PC-9 (cell line): ENCODE measurements at regions not wholly inside any gene's neighbourhood (a gene's known extent, or its start where the extent isn't known, plus 50 kb on each side); places are given as distances from the start of the nearest gene placed in this dataset.

Experiments used
- BruUV-seq: library from RNA; stranded (reverse); fragments of 400-500 nt; replicated peaks from 2 replicates; lab custom pipeline; 2021; lab: Mats Ljungman, UMichigan
- CTCF ChIA-PET: fragments of 300-600 bp; sonication (Branson Sonifier 250); formaldehyde crosslinking; loops from one replicate; lab custom pipeline; 2022; ENCODE audit warnings: antibody characterized with exemption; lab: Charles Lee
- POLR2A ChIA-PET: fragments of 300-600 bp; sonication (Branson Sonifier 250); formaldehyde crosslinking; loops from one replicate; lab custom pipeline; 2022; ENCODE audit warnings: antibody characterized with exemption; ENCODE audit not compliant: unreplicated experiment; lab: Charles Lee
- DNase-seq, 2 experiments: peaks; one replicate each; pipeline versions ENCODE4 v3.0.0 to v3.0.0-alpha.2; 2015 to 2022; ENCODE audit warnings: mixed read lengths in 1 of 2
- H2AFZ ChIP-seq: fragments of 200-600 bp; sonication (generic); 2 replicates; pipeline ENCODE4 v1.8.1; 2017; ENCODE audit warnings: antibody characterized with exemption
- H3F3A ChIP-seq: fragments of 200-600 bp; sonication (generic); 2 replicates; pipeline ENCODE4 v1.8.1; 2017; ENCODE audit warnings: antibody characterized with exemption, mild to moderate bottlenecking, low read depth; ENCODE audit not compliant: insufficient read depth
- H3K27ac ChIP-seq: fragments of 200-600 bp; sonication (generic); 2 replicates; pipeline ENCODE4 v1.6.1; 2016; ENCODE audit warnings: mixed run types
- H3K27me3 ChIP-seq: fragments of 200-600 bp; sonication (generic); 2 replicates; pipeline ENCODE4 v1.6.1; 2016; ENCODE audit warnings: low read depth, mixed run types; ENCODE audit not compliant: insufficient read depth
- H3K36me3 ChIP-seq: fragments of 200-600 bp; sonication (generic); 2 replicates; pipeline ENCODE4 v1.6.1; 2016; ENCODE audit warnings: low read depth, mixed run types
- H3K4me1 ChIP-seq: fragments of 200-600 bp; sonication (generic); replicated peaks from 2 replicates; pipeline ENCODE4 v1.6.1; 2016; ENCODE audit warnings: mixed run types; ENCODE audit not compliant: insufficient read depth
- H3K4me2 ChIP-seq: fragments of 200-600 bp; sonication (generic); 2 replicates; pipeline ENCODE4 v1.6.1; 2017; ENCODE audit warnings: mixed run types
- H3K4me3 ChIP-seq: fragments of 200-600 bp; sonication (generic); 2 replicates; pipeline ENCODE4 v1.6.1; 2016; ENCODE audit warnings: mixed run types
- H3K79me2 ChIP-seq: fragments of 200-600 bp; sonication (generic); 2 replicates; pipeline ENCODE4 v1.6.1; 2017; ENCODE audit warnings: low read depth, mixed run types
- H3K9me2 ChIP-seq: fragments of 200-600 bp; sonication (generic); 2 replicates; pipeline ENCODE4 v1.8.1; 2017; ENCODE audit warnings: mild to moderate bottlenecking; ENCODE audit not compliant: insufficient read depth
- H3K9me3 ChIP-seq: fragments of 200-600 bp; sonication (generic); 2 replicates; pipeline ENCODE4 v1.8.1; 2016; ENCODE audit warnings: low read depth; ENCODE audit not compliant: insufficient read depth
- H4K20me1 ChIP-seq: fragments of 200-600 bp; sonication (generic); 2 replicates; pipeline ENCODE4 v1.8.1; 2017; ENCODE audit not compliant: insufficient read depth
- CTCF ChIP-seq: fragments of 200-600 bp; sonication (generic); conservative IDR thresholded peaks from 2 replicates; pipeline ENCODE4 v1.6.1; 2017; ENCODE audit warnings: mixed run types, antibody characterized with exemption, mild to moderate bottlenecking, moderate library complexity
- EZH2 ChIP-seq: fragments of 200-600 bp; sonication (generic); IDR thresholded peaks from 2 replicates; pipeline ENCODE4 v1.8.0; 2017; ENCODE audit warnings: antibody characterized with exemption, low read depth
- intact Hi-C: fragments of 100-400 bp; cut with micrococcal nuclease; formaldehyde crosslinking; loops from one replicate; pipeline ENCODE4 v1.10.0; 2022; ENCODE audit not compliant: unreplicated experiment

GRCh38 chr13:40290758-40291157 lies 375.7 kb downstream of the FOXO1 start:
- H3K4me3 ChIP-seq, result no peak overlapping the region
- TF ChIP-seq CTCF, result no peak
- TF ChIP-seq EZH2, result no peak
- no peaks in the 10 kb centered on the region for H3K36me3 ChIP-seq
- no peak overlapping the region for H3K4me2 ChIP-seq
- ChIA-PET POLR2A (no interaction called here), CTCF (no interaction called here)
- no peaks in the 10 kb centered on the region for H3K79me2 ChIP-seq
- BruUV-seq, result no TSS peak
- no peaks in the 10 kb centered on the region for H3F3A ChIP-seq
- no peak overlapping the region for H3K27ac ChIP-seq
- H3K4me1 ChIP-seq, result no peaks in the 10 kb centered on the region
- H3K9me2 ChIP-seq, result no peaks in the 10 kb centered on the region
- intact Hi-C loops, result no loop called here
- H4K20me1 ChIP-seq, result no peaks in the 10 kb centered on the region
- no peak for DNase-seq
- H2AFZ ChIP-seq, result no peak overlapping the region
- no peaks in the 10 kb centered on the region for H3K9me3 ChIP-seq
- no peaks in the 10 kb centered on the region for H3K27me3 ChIP-seq

GRCh38 chr13:40292108-40292507 lies 374.3 kb downstream of the FOXO1 start:
- BruUV-seq, result no TSS peak
- POLR2A ChIA-PET, result no interaction called here
- TF ChIP-seq CTCF (no peak), EZH2 (no peak)

GRCh38 chr13:40292536-40292935 lies 373.9 kb downstream of the FOXO1 start:
- H3K27ac ChIP-seq, result no peak overlapping the region
- H3K9me3 ChIP-seq, result no peaks in the 10 kb centered on the region; the same call in 1 of the 2 replicates
- H3K4me3 ChIP-seq, result no peak overlapping the region
- BruUV-seq, result no TSS peak
- POLR2A ChIA-PET, result no interaction called here
- H2AFZ ChIP-seq, result no peak overlapping the region
- no peaks in the 10 kb centered on the region for H3K27me3 ChIP-seq
- no peaks in the 10 kb centered on the region for H3K9me2 ChIP-seq
- no peaks in the 10 kb centered on the region for H4K20me1 ChIP-seq
- H3K36me3 ChIP-seq, result no peaks in the 10 kb centered on the region
- CTCF ChIA-PET, result no interaction called here
- no peaks in the 10 kb centered on the region for H3K4me1 ChIP-seq
- TF ChIP-seq CTCF (no peak), EZH2 (no peak)
- H3K79me2 ChIP-seq, result no peaks in the 10 kb centered on the region
- H3F3A ChIP-seq, result no peaks in the 10 kb centered on the region
- intact Hi-C loops, result no loop called here
- no peak overlapping the region for H3K4me2 ChIP-seq
- DNase-seq, result no peak

More at GRCh38 chr13:40292108-40292507, 374.3 kb downstream of the FOXO1 start:
- intact Hi-C loops, result no loop called here
- H3K4me1 ChIP-seq, result no peaks in the 10 kb centered on the region
- H3K4me3 ChIP-seq, result no peak overlapping the region
- H3K36me3 ChIP-seq, result no peaks in the 10 kb centered on the region
- H3K27ac ChIP-seq, result no peak overlapping the region
- H3K79me2 ChIP-seq, result no peaks in the 10 kb centered on the region
- CTCF ChIA-PET, result no interaction called here
- no peaks in the 10 kb centered on the region for H4K20me1 ChIP-seq
- no peaks in the 10 kb centered on the region; the same call in 1 of the 2 replicates for H3K9me3 ChIP-seq
- H2AFZ ChIP-seq, result no peak overlapping the region
- H3K27me3 ChIP-seq, result no peaks in the 10 kb centered on the region
- no peaks in the 10 kb centered on the region for H3F3A ChIP-seq
- H3K9me2 ChIP-seq, result no peaks in the 10 kb centered on the region
- DNase-seq, result no peak
- no peak overlapping the region for H3K4me2 ChIP-seq
